GM10248 (cell line): ENCODE measurements at regions not wholly inside any gene's neighbourhood (a gene's known extent, or its start where the extent isn't known, plus 50 kb on each side); places are given as distances from the start of the nearest gene placed in this dataset.

Source experiments
- CTCF ChIA-PET: fragments of 300-600 bp; sonication (Branson Sonifier 250); formaldehyde crosslinking; extraction: SDS; loops from one replicate; lab custom pipeline; 2021; ENCODE audit warnings: antibody characterized with exemption; lab: Yijun Ruan, JAX
- POLR2A ChIA-PET: fragments of 350-650 bp; sonication (Branson Sonifier 250); formaldehyde crosslinking; extraction: SDS; loops from one replicate; lab custom pipeline; 2020; ENCODE audit warnings: antibody characterized with exemption; lab: Yijun Ruan, JAX
- DNase-seq: peaks from one replicate; pipeline ENCODE4 v3.0.0; 2012; ENCODE audit errors: extremely low spot score
- TF ChIP-seq, protein P1 (sequence below): IDR thresholded peaks from 2 replicates; pipeline ENCODE4 v1.5.1; 2012; ENCODE audit warnings: mild to moderate bottlenecking, low read depth; ENCODE audit errors: extremely low read depth, missing control alignments, control extremely low read depth

DNA sequence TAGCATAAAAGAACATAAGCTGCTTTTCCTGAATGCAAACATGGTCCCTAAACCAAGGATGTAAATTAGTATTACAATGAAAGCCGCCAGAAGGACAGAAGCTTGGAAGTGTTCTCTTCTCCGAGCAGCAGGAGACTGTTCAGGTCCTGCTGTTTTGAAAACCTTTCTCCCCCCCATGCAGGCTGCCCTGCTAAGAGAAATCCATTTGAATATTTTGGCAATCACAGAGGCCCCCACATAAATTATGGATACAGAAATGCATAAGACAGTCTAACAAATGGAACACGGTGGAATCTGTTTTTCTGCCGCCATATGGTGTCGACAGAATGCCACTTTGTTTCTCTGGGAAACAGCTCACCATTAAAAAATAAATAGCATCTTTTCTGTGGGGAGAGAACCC, 600.4 kb upstream of the KLHL29 start:
- TF ChIP-seq, protein P1, sequence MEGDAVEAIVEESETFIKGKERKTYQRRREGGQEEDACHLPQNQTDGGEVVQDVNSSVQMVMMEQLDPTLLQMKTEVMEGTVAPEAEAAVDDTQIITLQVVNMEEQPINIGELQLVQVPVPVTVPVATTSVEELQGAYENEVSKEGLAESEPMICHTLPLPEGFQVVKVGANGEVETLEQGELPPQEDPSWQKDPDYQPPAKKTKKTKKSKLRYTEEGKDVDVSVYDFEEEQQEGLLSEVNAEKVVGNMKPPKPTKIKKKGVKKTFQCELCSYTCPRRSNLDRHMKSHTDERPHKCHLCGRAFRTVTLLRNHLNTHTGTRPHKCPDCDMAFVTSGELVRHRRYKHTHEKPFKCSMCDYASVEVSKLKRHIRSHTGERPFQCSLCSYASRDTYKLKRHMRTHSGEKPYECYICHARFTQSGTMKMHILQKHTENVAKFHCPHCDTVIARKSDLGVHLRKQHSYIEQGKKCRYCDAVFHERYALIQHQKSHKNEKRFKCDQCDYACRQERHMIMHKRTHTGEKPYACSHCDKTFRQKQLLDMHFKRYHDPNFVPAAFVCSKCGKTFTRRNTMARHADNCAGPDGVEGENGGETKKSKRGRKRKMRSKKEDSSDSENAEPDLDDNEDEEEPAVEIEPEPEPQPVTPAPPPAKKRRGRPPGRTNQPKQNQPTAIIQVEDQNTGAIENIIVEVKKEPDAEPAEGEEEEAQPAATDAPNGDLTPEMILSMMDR, result no peak
- ChIA-PET POLR2A (no interaction called here), CTCF (no interaction called here)
- DNase-seq, result no peak

DNA sequence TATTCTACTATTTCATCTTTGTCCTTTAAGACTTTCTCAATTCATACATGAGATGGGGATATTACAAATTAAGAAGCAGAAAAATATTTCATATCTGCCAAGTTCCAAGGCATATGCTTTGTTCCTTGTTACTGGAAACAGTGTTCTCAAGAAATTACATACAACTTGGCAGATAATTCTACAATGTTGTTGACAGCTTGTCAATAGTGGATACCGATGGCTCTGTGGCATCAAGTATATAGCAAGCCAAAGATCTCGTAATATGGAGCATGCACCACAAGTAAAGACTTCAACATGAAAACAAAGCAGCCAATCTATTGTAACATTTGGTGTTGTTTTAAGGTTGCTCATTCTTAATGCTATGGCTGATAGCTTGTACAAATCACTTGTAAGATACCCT, 598.2 kb upstream of the KLHL29 start:
- ChIA-PET CTCF (no interaction called here), POLR2A (no interaction called here)
- DNase-seq, result no peak
- TF ChIP-seq, protein P1, result no peak

DNA sequence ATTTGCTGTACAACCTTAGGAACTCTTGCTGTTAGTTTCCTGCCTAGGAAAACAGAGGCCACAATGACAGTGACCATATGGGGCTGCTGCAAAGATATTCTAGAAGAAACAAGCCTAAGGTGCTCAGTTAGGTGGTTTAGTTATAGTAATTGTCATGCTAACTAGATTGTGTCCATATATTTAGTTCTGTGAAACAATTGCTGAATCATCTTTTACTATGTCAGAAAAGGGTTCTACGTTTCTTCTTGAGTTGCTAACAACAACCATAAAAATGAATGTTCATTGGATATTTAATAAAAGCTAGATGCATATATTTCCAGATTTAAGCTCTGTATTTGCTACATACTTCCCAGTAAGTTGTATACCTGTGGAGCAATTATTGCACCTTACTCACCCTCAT, 597.2 kb upstream of the KLHL29 start:
- ChIA-PET CTCF (no interaction called here), POLR2A (no interaction called here)
- no peak for DNase-seq
- TF ChIP-seq, protein P1, result no peak

DNA sequence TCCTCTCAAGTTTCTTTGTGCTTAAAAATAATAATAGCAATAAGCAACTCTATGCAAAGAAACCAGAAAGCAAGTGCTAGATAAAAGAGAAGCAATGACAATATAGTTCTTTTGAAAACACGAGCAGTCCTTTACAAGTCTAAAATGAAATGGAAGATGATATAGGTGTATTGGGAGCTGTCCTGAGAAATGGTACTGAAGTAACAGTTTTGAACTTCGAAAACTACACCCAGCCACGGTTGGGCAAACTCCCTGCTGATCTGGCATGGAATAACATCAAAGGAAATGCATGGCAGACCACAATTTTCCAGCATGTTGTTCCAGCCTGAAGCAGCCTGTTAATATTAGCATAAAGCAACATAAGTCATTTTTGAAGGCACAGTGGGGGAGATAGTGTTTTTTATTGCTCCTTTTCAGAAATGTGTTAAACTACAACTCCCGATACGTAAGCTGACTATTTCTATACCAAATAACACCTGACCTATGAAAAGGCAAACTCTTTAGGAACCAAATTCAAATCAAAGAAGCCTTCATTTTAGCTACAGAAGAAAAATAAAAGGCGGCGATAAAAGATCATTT, 596.1 kb upstream of the KLHL29 start:
- no peak for DNase-seq
- CTCF ChIA-PET, result no interaction called here
- TF ChIP-seq, protein P1, result no peak
- POLR2A ChIA-PET, result no interaction called here

DNA sequence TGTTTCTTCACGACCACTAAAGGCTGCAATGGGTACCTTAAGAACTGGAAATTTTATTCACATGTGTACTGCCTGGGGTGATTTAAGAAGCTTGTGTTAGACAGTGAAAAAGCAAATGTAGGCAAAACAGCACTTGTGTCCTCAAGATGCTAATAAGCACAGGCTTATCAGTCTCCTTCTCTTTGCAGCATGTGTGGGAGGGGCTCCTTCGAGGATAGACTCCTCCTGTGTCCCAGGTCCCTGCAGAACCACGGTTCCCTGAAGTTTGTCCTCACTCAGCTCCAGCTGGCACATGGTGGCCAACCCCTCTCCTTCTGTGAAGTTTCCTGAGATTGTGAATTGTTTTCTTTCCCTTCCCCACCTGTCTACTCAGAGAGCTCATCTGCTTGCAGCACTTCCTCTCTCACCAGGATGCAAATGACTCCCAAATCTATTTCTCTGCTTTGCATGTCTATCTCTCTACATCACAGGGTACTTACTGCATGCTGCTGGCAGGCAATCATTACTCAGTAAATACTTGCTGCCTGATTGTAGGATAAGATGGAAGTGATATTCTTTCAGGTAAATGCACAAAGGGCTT, 589.6 kb upstream of the KLHL29 start:
- TF ChIP-seq, protein P1, result no peak
- POLR2A ChIA-PET, result no interaction called here
- DNase-seq, result no peak
- CTCF ChIA-PET, result no interaction called here

DNA sequence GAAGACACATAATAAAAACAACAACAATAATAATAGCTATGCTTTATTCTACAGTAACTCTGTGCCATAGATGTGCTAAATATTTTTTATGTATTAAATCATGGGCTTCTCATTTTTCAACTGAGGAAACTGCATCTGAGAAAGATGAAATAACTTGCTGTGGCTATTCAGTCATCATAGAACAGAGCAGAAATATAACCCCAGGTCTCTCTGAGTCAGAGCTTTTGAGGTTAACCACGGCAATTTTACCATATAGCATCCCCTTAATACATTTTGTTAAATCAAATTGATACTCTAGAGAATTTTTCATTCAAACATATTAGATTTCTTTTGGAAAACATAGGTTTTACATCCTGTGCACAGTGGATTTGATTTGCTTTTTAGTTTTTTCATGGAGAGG, 586.6 kb upstream of the KLHL29 start:
- ChIA-PET POLR2A (no interaction called here), CTCF (no interaction called here)
- no peak for DNase-seq
- TF ChIP-seq, protein P1, result no peak
